HG03469 (cell line): ENCODE measurements at regions not wholly inside any gene's neighbourhood (a gene's known extent, or its start where the extent isn't known, plus 50 kb on each side); places are given as distances from the start of the nearest gene placed in this dataset.

Experiments
- ATAC-seq: cut with Tn5 transposase; IDR thresholded peaks from one replicate; pipeline ENCODE4 v1.9.1; 2021; ENCODE audit warnings: mild to moderate bottlenecking, moderate library complexity, moderate number of reproducible peaks; ENCODE audit not compliant: unreplicated experiment

GRCh38 chr2:128563348-128563687 is 244.7 kb upstream of the HS6ST1 start:
- no peak for ATAC-seq

GRCh38 chr2:128564131-128564530 is 245.5 kb upstream of the HS6ST1 start:
- ATAC-seq = no peak

GRCh38 chr2:128564551-128564950 is 245.9 kb upstream of the HS6ST1 start:
- no peak for ATAC-seq

- no peak for ATAC-seq
These were observed 246.8 kb upstream of the HS6ST1 start for GRCh38 chr2:128565441-128565840.

- no peak for ATAC-seq
These were observed 248.0 kb upstream of the HS6ST1 start for GRCh38 chr2:128566671-128567070.

GRCh38 chr2:128568106-128568505 is 249.4 kb upstream of the HS6ST1 start:
- ATAC-seq = no peak

GRCh38 chr2:128573116-128573515 is 254.4 kb upstream of the HS6ST1 start:
- ATAC-seq = no peak

GRCh38 chr2:128573531-128573930 is 254.9 kb upstream of the HS6ST1 start:
- ATAC-seq = no peak

GRCh38 chr2:128577141-128577930 is 258.7 kb upstream of the HS6ST1 start:
- ATAC-seq = no peak

- ATAC-seq = no peak
These were observed 260.0 kb upstream of the HS6ST1 start for GRCh38 chr2:128578406-128579390.

GRCh38 chr2:128579825-128580224 is 261.2 kb upstream of the HS6ST1 start:
- ATAC-seq = no peak

- ATAC-seq = no peak
These were observed 262.6 kb upstream of the HS6ST1 start for GRCh38 chr2:128580988-128581848.

GRCh38 chr2:128581849-128582244 is 263.2 kb upstream of the HS6ST1 start:
- no peak for ATAC-seq

GRCh38 chr2:128584296-128584890 is 265.7 kb upstream of the HS6ST1 start:
- ATAC-seq = no peak

- no peak for ATAC-seq
These were observed 267.0 kb upstream of the HS6ST1 start for GRCh38 chr2:128585706-128586105.

- ATAC-seq = no peak
These were observed 271.0 kb upstream of the HS6ST1 start for GRCh38 chr2:128589681-128590080.

GRCh38 chr2:128590309-128591021 is 271.8 kb upstream of the HS6ST1 start:
- ATAC-seq = no peak

GRCh38 chr2:128591022-128591860 is 272.6 kb upstream of the HS6ST1 start:
- ATAC-seq = no peak
